Hepatocyte (in vitro differentiated cells): ENCODE measurements at regions not wholly inside any gene's neighbourhood (a gene's known extent, or its start where the extent isn't known, plus 50 kb on each side); places are given as distances from the start of the nearest gene placed in this dataset.

Source experiments
- DNase-seq: peaks from one replicate; pipeline ENCODE4 v3.0.0-alpha.2; 2016; ENCODE audit warnings: low spot score
- H2AFZ ChIP-seq: fragments of 200-600 bp; sonication (generic); 2 replicates; pipeline ENCODE4 v1.6.0; 2016; ENCODE audit warnings: antibody characterized with exemption, mild to moderate bottlenecking
- H3K27ac ChIP-seq: fragments of 200-600 bp; sonication (generic); 2 replicates; pipeline ENCODE4 v1.5.1; 2016; ENCODE audit warnings: mild to moderate bottlenecking
- H3K27me3 ChIP-seq: fragments of 200-600 bp; sonication (generic); 2 replicates; pipeline ENCODE4 v1.6.1; 2016
- H3K36me3 ChIP-seq: fragments of 200-600 bp; sonication (generic); replicated peaks from 2 replicates; pipeline ENCODE4 v1.5.1; 2016; ENCODE audit warnings: low read depth; ENCODE audit not compliant: insufficient read depth
- H3K4me1 ChIP-seq: fragments of 200-600 bp; sonication (generic); 2 replicates; pipeline ENCODE4 v1.5.1; 2016; ENCODE audit warnings: mild to moderate bottlenecking, moderate library complexity; ENCODE audit not compliant: insufficient read depth
- H3K4me2 ChIP-seq: fragments of 200-600 bp; sonication (generic); 2 replicates; pipeline ENCODE4 v1.6.0; 2016
- H3K4me3 ChIP-seq: fragments of 200-600 bp; sonication (generic); 2 replicates; pipeline ENCODE4 v1.5.1; 2016; ENCODE audit warnings: mild to moderate bottlenecking
- H3K79me2 ChIP-seq: fragments of 200-600 bp; sonication (generic); 2 replicates; pipeline ENCODE4 v1.6.0; 2017; ENCODE audit warnings: mild to moderate bottlenecking
- H3K9me2 ChIP-seq: fragments of 200-600 bp; sonication (generic); replicated peaks from 2 replicates; pipeline ENCODE4 v1.6.0; 2017; ENCODE audit warnings: mild to moderate bottlenecking; ENCODE audit not compliant: insufficient read depth
- H3K9me3 ChIP-seq: fragments of 200-600 bp; sonication (generic); 2 replicates; pipeline ENCODE4 v1.5.1; 2016; ENCODE audit warnings: low read depth, mild to moderate bottlenecking
- H4K20me1 ChIP-seq: fragments of 200-600 bp; sonication (generic); 2 replicates; pipeline ENCODE4 v1.6.0; 2016; ENCODE audit warnings: mild to moderate bottlenecking; ENCODE audit not compliant: insufficient read depth, poor library complexity, severe bottlenecking
- EZH2 ChIP-seq: fragments of 200-600 bp; sonication (generic); IDR thresholded peaks from 2 replicates; pipeline ENCODE4 v1.6.1; 2016; ENCODE audit warnings: antibody characterized with exemption, mild to moderate bottlenecking, borderline replicate concordance
- EZH2phosphoT487 ChIP-seq: fragments of 200-600 bp; sonication (generic); IDR thresholded peaks from one replicate; pipeline ENCODE4 v1.6.1; 2018; ENCODE audit warnings: antibody characterized with exemption, mild to moderate bottlenecking, low read depth, moderate library complexity; ENCODE audit not compliant: unreplicated experiment, severe bottlenecking
- WGBS: methylation state at CpG from one replicate; pipeline ENCODE4 v1.1.6; 2016; ENCODE audit warnings: low lambda C conversion rate; ENCODE audit errors: missing lambda C conversion rate; 5-methylcytosine and 5-hydroxymethylcytosine counted together
- TF ChIP-seq, protein P1 (sequence below): fragments of 200-600 bp; sonication (generic); IDR thresholded peaks from 2 replicates; pipeline ENCODE4 v1.5.1; 2016; ENCODE audit warnings: antibody characterized with exemption, mild to moderate bottlenecking; ENCODE audit not compliant: poor library complexity

GRCh38 chr1:244316986-244317655 lies 134.6 kb downstream of the ADSS2 start:
- Histone ChIP-seq H2AFZ (no peak overlapping the region), H3K4me3 (no peak overlapping the region), H3K36me3 (no peaks in the 10 kb centered on the region), H3K4me2 (no peak overlapping the region), H3K27me3 (no peaks in the 10 kb centered on the region), H3K27ac (no peak overlapping the region), H3K9me2 (no peaks in the 10 kb centered on the region), H3K9me3 (no peaks in the 10 kb centered on the region), H4K20me1 (no peaks in the 10 kb centered on the region), H3K4me1 (peaks cover under 1% of the 10 kb centered on the region), H3K79me2 (no peaks in the 10 kb centered on the region)
- DNase-seq = no peak
- TF ChIP-seq, protein P1, sequence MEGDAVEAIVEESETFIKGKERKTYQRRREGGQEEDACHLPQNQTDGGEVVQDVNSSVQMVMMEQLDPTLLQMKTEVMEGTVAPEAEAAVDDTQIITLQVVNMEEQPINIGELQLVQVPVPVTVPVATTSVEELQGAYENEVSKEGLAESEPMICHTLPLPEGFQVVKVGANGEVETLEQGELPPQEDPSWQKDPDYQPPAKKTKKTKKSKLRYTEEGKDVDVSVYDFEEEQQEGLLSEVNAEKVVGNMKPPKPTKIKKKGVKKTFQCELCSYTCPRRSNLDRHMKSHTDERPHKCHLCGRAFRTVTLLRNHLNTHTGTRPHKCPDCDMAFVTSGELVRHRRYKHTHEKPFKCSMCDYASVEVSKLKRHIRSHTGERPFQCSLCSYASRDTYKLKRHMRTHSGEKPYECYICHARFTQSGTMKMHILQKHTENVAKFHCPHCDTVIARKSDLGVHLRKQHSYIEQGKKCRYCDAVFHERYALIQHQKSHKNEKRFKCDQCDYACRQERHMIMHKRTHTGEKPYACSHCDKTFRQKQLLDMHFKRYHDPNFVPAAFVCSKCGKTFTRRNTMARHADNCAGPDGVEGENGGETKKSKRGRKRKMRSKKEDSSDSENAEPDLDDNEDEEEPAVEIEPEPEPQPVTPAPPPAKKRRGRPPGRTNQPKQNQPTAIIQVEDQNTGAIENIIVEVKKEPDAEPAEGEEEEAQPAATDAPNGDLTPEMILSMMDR = no peak
- TF ChIP-seq EZH2phosphoT487 (no peak), EZH2 (no peak)
- WGBS = 82% methylated on average over 8 of the region's 8 CpGs

DNA sequence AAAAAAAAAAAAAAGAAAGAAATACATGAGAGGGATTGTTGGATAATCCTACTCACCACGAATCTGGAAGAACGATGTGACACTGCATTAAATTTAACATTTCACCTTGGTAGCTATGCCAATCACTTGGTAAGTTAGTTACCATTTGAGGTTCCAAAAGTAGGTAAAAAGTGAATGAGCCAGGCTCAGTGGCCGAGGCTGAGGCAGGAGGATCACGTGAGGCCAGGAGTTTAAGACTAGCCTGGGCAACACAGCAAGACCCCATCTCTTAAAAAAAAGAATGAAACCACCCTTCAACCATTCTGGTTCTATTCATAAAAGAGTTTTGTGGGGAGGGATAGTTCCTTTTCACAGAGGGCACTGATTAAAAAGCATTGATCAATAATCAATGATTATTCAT lies 133.6 kb downstream of the ADSS2 start:
- H3K4me3 ChIP-seq = no peak overlapping the region
- H3K9me3 ChIP-seq = no peaks in the 10 kb centered on the region
- WGBS = 99% methylated on average over 4 of the region's 4 CpGs
- no peak overlapping the region for H2AFZ ChIP-seq
- peaks cover 8% of the 10 kb centered on the region for H3K4me1 ChIP-seq
- no peaks in the 10 kb centered on the region for H3K36me3 ChIP-seq
- H3K4me2 ChIP-seq = no peak overlapping the region
- no peak overlapping the region for H3K27ac ChIP-seq
- DNase-seq = no peak
- no peaks in the 10 kb centered on the region for H4K20me1 ChIP-seq
- H3K27me3 ChIP-seq = no peaks in the 10 kb centered on the region
- TF ChIP-seq, protein P1 = no peak
- H3K9me2 ChIP-seq = no peaks in the 10 kb centered on the region
- H3K79me2 ChIP-seq = no peaks in the 10 kb centered on the region

DNA sequence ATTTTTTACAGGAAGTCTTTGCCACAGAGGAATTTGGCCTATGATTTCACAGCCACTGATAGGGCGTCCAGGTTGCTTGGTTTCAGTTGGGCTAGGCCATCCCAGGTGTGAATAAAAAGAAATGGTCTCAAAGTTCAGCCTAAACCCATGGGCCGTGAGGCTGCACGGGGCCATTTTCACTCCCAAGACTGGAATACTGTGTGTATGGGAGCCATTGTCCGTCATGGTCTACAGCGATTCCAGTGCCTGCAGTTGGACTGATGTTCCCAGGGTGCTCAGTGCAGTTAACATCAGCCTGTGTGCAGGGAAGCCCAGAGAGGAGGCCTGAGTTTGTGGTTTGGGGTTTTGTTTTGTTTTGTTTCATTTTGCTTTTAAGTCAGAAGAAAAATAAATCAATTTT lies 133.2 kb downstream of the ADSS2 start:
- H3K4me3 ChIP-seq = no peak overlapping the region
- 95% methylated on average over 5 of the region's 5 CpGs for WGBS
- no peak overlapping the region for H3K27ac ChIP-seq
- H2AFZ ChIP-seq = no peak overlapping the region
- TF ChIP-seq, protein P1 = no peak
- TF ChIP-seq EZH2 = no peak
- no peak for TF ChIP-seq EZH2phosphoT487
- H3K36me3 ChIP-seq = no peaks in the 10 kb centered on the region
- H3K79me2 ChIP-seq = no peaks in the 10 kb centered on the region
- H3K9me3 ChIP-seq = no peaks in the 10 kb centered on the region
- H3K4me2 ChIP-seq = no peak overlapping the region
- no peaks in the 10 kb centered on the region for H3K27me3 ChIP-seq
- no peaks in the 10 kb centered on the region for H4K20me1 ChIP-seq
- peaks cover 12% of the 10 kb centered on the region for H3K4me1 ChIP-seq
- no peaks in the 10 kb centered on the region for H3K9me2 ChIP-seq
- DNase-seq = no peak
